ENCODE measurements at regions not wholly inside any gene's neighbourhood (a gene's known extent, or its start where the extent isn't known, plus 50 kb on each side); places are given as distances from the start of the nearest gene placed in this dataset.

DNA sequence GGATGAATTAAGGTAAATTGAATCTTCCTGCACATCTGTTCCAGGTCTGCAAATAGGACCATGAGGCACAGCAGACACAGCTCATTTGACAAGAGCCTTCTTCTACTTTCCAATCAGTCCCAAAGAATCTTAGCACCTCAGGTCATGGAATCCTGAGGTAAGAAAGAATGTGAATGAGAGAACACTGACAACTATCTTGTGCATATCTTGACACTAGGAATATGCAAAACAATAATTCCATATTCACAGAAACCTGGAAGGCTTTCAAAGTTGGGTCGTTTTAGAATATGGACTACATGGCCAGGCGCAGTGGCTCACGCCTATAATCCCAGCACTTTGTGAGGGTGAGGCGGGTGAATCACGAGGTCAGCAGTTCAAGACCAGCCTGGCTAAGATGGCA lies 1009.4 kb upstream of the GOT2 start:
- TF ChIP-seq CTCF (IDR thresholded peaks at IDR 0.05) (no peak), POLR2AphosphoS5 (IDR thresholded peaks at IDR 0.05) (no peak)
